Cardiac muscle cell (in vitro differentiated cells and primary cell): ENCODE measurements at regions not wholly inside any gene's neighbourhood (a gene's known extent, or its start where the extent isn't known, plus 50 kb on each side); places are given as distances from the start of the nearest gene placed in this dataset.

ENCODE experiments used
- DNase-seq, 2 donors: peaks; one replicate each; pipeline versions ENCODE4 v3.0.0 to v3.0.0-alpha.2; 2010 to 2017; ENCODE audit warnings: low read depth in 1 of 2, low spot score in 1 of 2
- H3K27ac ChIP-seq: fragments of 200-600 bp; sonication (generic); 2 replicates; pipeline ENCODE4 v1.5.1; 2016
- H3K27me3 ChIP-seq: fragments of 200-600 bp; sonication (generic); 2 replicates; pipeline ENCODE4 v1.6.0; 2016; ENCODE audit warnings: control low read depth
- H3K36me3 ChIP-seq: fragments of 200-600 bp; sonication (generic); 2 replicates; pipeline ENCODE4 v1.5.1; 2016; ENCODE audit warnings: control low read depth
- H3K4me1 ChIP-seq: fragments of 200-600 bp; sonication (generic); 2 replicates; pipeline ENCODE4 v1.8.1; 2017; ENCODE audit warnings: low read depth, mild to moderate bottlenecking, mixed run types
- H3K4me3 ChIP-seq: fragments of 200-600 bp; sonication (generic); 2 replicates; pipeline ENCODE4 v1.5.1; 2016; ENCODE audit warnings: mild to moderate bottlenecking
- H3K9me3 ChIP-seq: fragments of 200-600 bp; sonication (generic); 2 replicates; pipeline ENCODE4 v1.5.1; 2017; ENCODE audit warnings: low read depth, mild to moderate bottlenecking, control low read depth
- CTCF ChIP-seq: IDR thresholded peaks from 2 replicates; pipeline ENCODE4 v1.5.1; 2012; ENCODE audit warnings: low read depth, mild to moderate bottlenecking, low read length

- Histone ChIP-seq H3K4me3 (no peak overlapping the region), H3K27ac (no peak overlapping the region), H3K9me3 (no peaks in the 10 kb centered on the region), H3K36me3 (no peaks in the 10 kb centered on the region), H3K27me3 (no peaks in the 10 kb centered on the region), H3K4me1 (no peaks in the 10 kb centered on the region)
- no peak for TF ChIP-seq CTCF
- peak in 1 of 2 donors; percentile 5 for DNase-seq
Measured at GRCh38 chr12:92304371-92305055, 158.9 kb upstream of the BTG1 start.

- no peak overlapping the region for H3K4me3 ChIP-seq
- TF ChIP-seq CTCF: no peak
- H3K9me3 ChIP-seq: no peaks in the 10 kb centered on the region
- no peaks in the 10 kb centered on the region for H3K27me3 ChIP-seq
- H3K27ac ChIP-seq: no peak overlapping the region
- no peak for DNase-seq
- H3K36me3 ChIP-seq: no peaks in the 10 kb centered on the region
- no peaks in the 10 kb centered on the region for H3K4me1 ChIP-seq
Measured at GRCh38 chr12:92302041-92302829, 156.6 kb upstream of the BTG1 start.

GRCh38 chr12:92301356-92301755 lies 155.7 kb upstream of the BTG1 start:
- no peak for DNase-seq
- Histone ChIP-seq H3K4me1 (no peaks in the 10 kb centered on the region), H3K27ac (no peak overlapping the region), H3K4me3 (no peak overlapping the region), H3K27me3 (no peaks in the 10 kb centered on the region), H3K9me3 (no peaks in the 10 kb centered on the region), H3K36me3 (no peaks in the 10 kb centered on the region)
- no peak for TF ChIP-seq CTCF

- Histone ChIP-seq H3K27me3 (no peaks in the 10 kb centered on the region), H3K4me3 (no peak overlapping the region), H3K4me1 (no peaks in the 10 kb centered on the region), H3K9me3 (no peaks in the 10 kb centered on the region), H3K36me3 (no peaks in the 10 kb centered on the region), H3K27ac (no peak overlapping the region)
- TF ChIP-seq CTCF: no peak
- DNase-seq: no peak
Measured at GRCh38 chr12:92300777-92301176, 155.1 kb upstream of the BTG1 start.

- Histone ChIP-seq H3K27ac (no peak overlapping the region), H3K27me3 (no peaks in the 10 kb centered on the region), H3K9me3 (no peaks in the 10 kb centered on the region), H3K36me3 (no peaks in the 10 kb centered on the region), H3K4me3 (no peak overlapping the region), H3K4me1 (no peaks in the 10 kb centered on the region)
- DNase-seq: no peak
- TF ChIP-seq CTCF: no peak
Measured at GRCh38 chr12:92299744-92300143, 154.1 kb upstream of the BTG1 start.
